GM12878 (cell line): ENCODE measurements at regions not wholly inside any gene's neighbourhood (a gene's known extent, or its start where the extent isn't known, plus 50 kb on each side); places are given as distances from the start of the nearest gene placed in this dataset.

Experiments used
- EZH2 ChIP-seq: IDR thresholded peaks from 2 replicates; pipeline ENCODE4 v1.6.1; 2012; ENCODE audit warnings: low read depth, mild to moderate bottlenecking, control low read depth, inconsistent platforms, low read length, borderline replicate concordance; ENCODE audit not compliant: control insufficient read depth
- IRF3 ChIP-seq: fragments of 450-650 bp; IDR thresholded peaks from 2 replicates; pipeline ENCODE4 v1.6.1; 2014; ENCODE audit warnings: mild to moderate bottlenecking
- SMARCA5 ChIP-seq: fragments of 450-650 bp; IDR thresholded peaks from 2 replicates; pipeline ENCODE4 v1.6.1; 2017; ENCODE audit warnings: mild to moderate bottlenecking

- TF ChIP-seq SMARCA5 (no peak), EZH2 (no peak), IRF3 (no peak)
These were observed 489.1 kb downstream of the FOXG1 start for GRCh38 chr14:29255692-29256091.
